MM.1S (cell line): ENCODE measurements at regions not wholly inside any gene's neighbourhood (a gene's known extent, or its start where the extent isn't known, plus 50 kb on each side); places are given as distances from the start of the nearest gene placed in this dataset.

Source experiments
- DNase-seq: peaks from one replicate; pipeline ENCODE4 v3.0.0-alpha.2; 2015
- H2AFZ ChIP-seq: fragments of 300-600 bp; sonication (generic); 2 replicates; pipeline ENCODE4 v1.6.0; 2016; ENCODE audit warnings: antibody characterized with exemption, low read length
- H3F3A ChIP-seq: fragments of 300-600 bp; sonication (generic); 2 replicates; pipeline ENCODE4 v1.6.1; 2016; ENCODE audit warnings: mild to moderate bottlenecking, antibody characterized with exemption, low read length, moderate library complexity, mixed read lengths; ENCODE audit not compliant: insufficient read depth
- H3K27ac ChIP-seq: fragments of 300-600 bp; sonication (generic); 2 replicates; pipeline ENCODE4 v1.5.1; 2016; ENCODE audit warnings: mild to moderate bottlenecking, low read length
- H3K27me3 ChIP-seq: fragments of 300-600 bp; sonication (generic); replicated peaks from 2 replicates; pipeline ENCODE4 v1.6.0; 2016; ENCODE audit warnings: low read length; ENCODE audit not compliant: insufficient read depth
- H3K36me3 ChIP-seq: fragments of 300-600 bp; sonication (generic); replicated peaks from 2 replicates; pipeline ENCODE4 v1.6.1; 2016; ENCODE audit warnings: mild to moderate bottlenecking, low read length, mixed read lengths; ENCODE audit not compliant: insufficient read depth
- H3K4me1 ChIP-seq: fragments of 300-600 bp; sonication (generic); 2 replicates; pipeline ENCODE4 v1.6.1; 2016; ENCODE audit warnings: low read length, mixed read lengths
- H3K4me2 ChIP-seq: fragments of 300-600 bp; sonication (generic); 2 replicates; pipeline ENCODE4 v1.6.0; 2016; ENCODE audit warnings: low read depth, low read length
- H3K4me3 ChIP-seq: fragments of 300-600 bp; sonication (generic); 2 replicates; pipeline ENCODE4 v1.5.1; 2016; ENCODE audit warnings: low read length, mixed read lengths
- H3K79me2 ChIP-seq: fragments of 300-600 bp; sonication (generic); 2 replicates; pipeline ENCODE4 v1.6.1; 2016; ENCODE audit warnings: mixed run types, low read length, mixed read lengths
- H3K9ac ChIP-seq: fragments of 300-600 bp; sonication (generic); 2 replicates; pipeline ENCODE4 v1.6.1; 2016; ENCODE audit warnings: low read length, mixed read lengths
- H3K9me2 ChIP-seq: fragments of 300-600 bp; sonication (generic); replicated peaks from 2 replicates; pipeline ENCODE4 v1.6.1; 2016; ENCODE audit warnings: mild to moderate bottlenecking, low read length, mixed read lengths; ENCODE audit not compliant: insufficient read depth
- H3K9me3 ChIP-seq: fragments of 300-600 bp; sonication (generic); replicated peaks from 2 replicates; pipeline ENCODE4 v1.6.1; 2016; ENCODE audit warnings: mild to moderate bottlenecking, low read length, mixed read lengths; ENCODE audit not compliant: insufficient read depth
- H4K20me1 ChIP-seq: fragments of 300-600 bp; sonication (generic); 2 replicates; pipeline ENCODE4 v1.6.1; 2016; ENCODE audit warnings: mild to moderate bottlenecking, low read length, moderate library complexity, mixed read lengths; ENCODE audit not compliant: insufficient read depth
- CTCF ChIP-seq: fragments of 300-600 bp; sonication (generic); IDR thresholded peaks from 2 replicates; pipeline ENCODE4 v1.5.1; 2016; ENCODE audit warnings: antibody characterized with exemption, low read length, mixed read lengths
- EZH2 ChIP-seq: fragments of 300-600 bp; sonication (generic); optimal IDR thresholded peaks from 2 replicates; pipeline ENCODE3; 2017; ENCODE audit warnings: low read depth, mild to moderate bottlenecking, antibody characterized with exemption, low read length, mixed read lengths
- EZH2phosphoT487 ChIP-seq: fragments of 300-600 bp; sonication (generic); IDR thresholded peaks from 2 replicates; pipeline ENCODE4 v1.6.1; 2018; ENCODE audit warnings: antibody characterized with exemption, low read length

GRCh38 chr6:26164120-26164505 is 76.9 kb downstream of the HFE start:
- no peak for TF ChIP-seq CTCF
- TF ChIP-seq EZH2: no peak
- TF ChIP-seq EZH2phosphoT487: no peak
- Histone ChIP-seq H3K4me2 (no peak overlapping the region; the same call in 1 of the 2 replicates), H4K20me1 (no peaks in the 10 kb centered on the region), H2AFZ (no peak overlapping the region), H3K9ac (no peak overlapping the region), H3K9me2 (no peaks in the 10 kb centered on the region), H3K36me3 (no peaks in the 10 kb centered on the region), H3K9me3 (no peaks in the 10 kb centered on the region), H3K4me1 (peaks cover 4% of the 10 kb centered on the region), H3K4me3 (no peak overlapping the region), H3K79me2 (peaks cover 7% of the 10 kb centered on the region; the same call in 1 of the 2 replicates), H3K27ac (no peak overlapping the region), H3F3A (peaks cover 13% of the 10 kb centered on the region), H3K27me3 (no peaks in the 10 kb centered on the region)
- no peak for DNase-seq

GRCh38 chr6:26165261-26165790 is 78.1 kb downstream of the HFE start:
- Histone ChIP-seq H3K79me2 (no peaks in the 10 kb centered on the region), H3F3A (peaks cover 4% of the 10 kb centered on the region; the same call in 1 of the 2 replicates), H3K4me2 (no peak overlapping the region), H3K36me3 (no peaks in the 10 kb centered on the region), H3K27ac (no peak overlapping the region), H3K4me1 (peaks cover 13% of the 10 kb centered on the region), H3K27me3 (no peaks in the 10 kb centered on the region), H3K9me3 (no peaks in the 10 kb centered on the region), H3K9me2 (no peaks in the 10 kb centered on the region), H3K4me3 (no peak overlapping the region), H3K9ac (no peak overlapping the region), H2AFZ (no peak overlapping the region), H4K20me1 (no peaks in the 10 kb centered on the region)
- DNase-seq: no peak
- no peak for TF ChIP-seq EZH2phosphoT487
- no peak for TF ChIP-seq CTCF
- no peak for TF ChIP-seq EZH2

- peak overlapping the region; percentile 34; the same call in 1 of the 2 replicates for H3K4me3 ChIP-seq
- H3K9me2 ChIP-seq: no peaks in the 10 kb centered on the region
- H2AFZ ChIP-seq: peak overlapping the region; percentile 43; the same call in 1 of the 2 replicates
- no peaks in the 10 kb centered on the region for H3K36me3 ChIP-seq
- H3K27ac ChIP-seq: peak overlapping the region; percentile 75; the same call in 1 of the 2 replicates
- no peaks in the 10 kb centered on the region for H4K20me1 ChIP-seq
- peaks cover 27% of the 10 kb centered on the region for H3F3A ChIP-seq
- H3K9me3 ChIP-seq: no peaks in the 10 kb centered on the region
- peaks cover 19% of the 10 kb centered on the region for H3K4me1 ChIP-seq
- H3K9ac ChIP-seq: peak overlapping the region; percentile 25; the same call in 1 of the 2 replicates
- no peaks in the 10 kb centered on the region for H3K79me2 ChIP-seq
- TF ChIP-seq CTCF (no peak), EZH2phosphoT487 (no peak), EZH2 (no peak)
- peak; percentile 52 for DNase-seq
- H3K4me2 ChIP-seq: peak overlapping the region; percentile 70
- no peaks in the 10 kb centered on the region for H3K27me3 ChIP-seq
These were observed 83.0 kb downstream of the HFE start for GRCh38 chr6:26170181-26170580.
